Adrenal gland (tissue), 9 donors: ENCODE measurements at regions not wholly inside any gene's neighbourhood (a gene's known extent, or its start where the extent isn't known, plus 50 kb on each side); places are given as distances from the start of the nearest gene placed in this dataset.

Experiments
- DNase-seq, 7 donors: peaks; one replicate each; pipeline ENCODE4 v3.0.0-alpha.2; 2019 to 2020
- H3K27ac ChIP-seq, 5 donors: fragments of 200-600 bp; sonication (generic) in 4 of 5; 1 replicate in 3 of 5; 2 replicates in 2 of 5; pipeline versions ENCODE4 v1.5.1 to v1.8.0; 2016 to 2020; ENCODE audit warnings: mild to moderate bottlenecking in 1 of 5
- H3K27me3 ChIP-seq: fragments of 200-600 bp; 2 replicates; pipeline ENCODE4 v1.8.0; 2021
- H3K36me3 ChIP-seq, 2 donors: fragments of 200-600 bp; replicated peaks in 1 of 2; 1 replicate in 1 of 2; 2 replicates in 1 of 2; pipeline versions ENCODE4 v1.5.1 to v1.8.0; 2018 to 2022
- H3K4me1 ChIP-seq, 2 donors: fragments of 200-600 bp; replicated peaks in 1 of 2; 1 replicate in 1 of 2; 2 replicates in 1 of 2; pipeline versions ENCODE4 v1.5.1 to v1.8.0; 2018 to 2021
- H3K4me3 ChIP-seq, 4 donors: fragments of 200-600 bp; sonication (generic) in 3 of 4; one replicate each; pipeline ENCODE4 v1.5.1; 2016 to 2018
- H3K9me3 ChIP-seq, 3 donors: fragments of 200-600 bp; sonication (generic) in 1 of 3; replicated peaks in 1 of 3; 1 replicate in 2 of 3; 2 replicates in 1 of 3; pipeline versions ENCODE4 v1.5.1 to v1.8.0; 2016 to 2021
- CTCF ChIP-seq, 6 experiments: fragments of 450-650 bp in 4 of 6; fragments of 200-600 bp in 2 of 6; sonication (generic) in 1 of 6; IDR thresholded peaks; 1 replicate in 5 of 6; 2 replicates in 1 of 6; pipeline versions ENCODE4 v1.5.1 to v1.8.0; 2016 to 2021; ENCODE audit warnings: antibody characterized with exemption in 6 of 6, mild to moderate bottlenecking in 2 of 6, moderate library complexity in 1 of 6
- POLR2A ChIP-seq, 2 donors: fragments of 450-650 bp; IDR thresholded peaks; one replicate each; pipeline ENCODE4 v1.6.1; 2017; ENCODE audit warnings: antibody characterized with exemption in 2 of 2, mild to moderate bottlenecking in 2 of 2, moderate library complexity in 1 of 2
- WGBS, 4 donors: extraction: QIAGEN DNeasy Blood & Tissue Kit in 2 of 4; methylation state at CpG; one replicate each; pipeline versions ENCODE4 v1.1.5 to v1.1.7; 2013 to 2017; 5-methylcytosine and 5-hydroxymethylcytosine counted together
- intact Hi-C, 2 donors: fragments of 100-400 bp; cut with DNase I; formaldehyde crosslinking; loops; one replicate each; pipeline versions ENCODE4 v1.14.1 to v1.15.0; 2022 to 2023
- donor health status: healthy with polysubstance abuse.
- donor health status: Bipolar disorder and iron deficiency.
- donor health status: DM: yes; HTN: yes; CAD: no.
- donor health status: DM: no; HTN: no; CAD: no.
- donor health status: DM: no; HTN: no; CAD: no.

GRCh38 chr4:57774171-57774570, 664.0 kb upstream of the IGFBP7 start:
- intact Hi-C loops, result no loop called here
- DNase-seq, result no peak
- H3K4me1 ChIP-seq, result no peaks in the 10 kb centered on the region

GRCh38 chr4:57766341-57766740, 656.2 kb upstream of the IGFBP7 start:
- H3K27ac ChIP-seq, result no peak overlapping the region
- DNase-seq, result no peak
- no peak overlapping the region for H3K4me3 ChIP-seq
- no peaks in the 10 kb centered on the region for H3K27me3 ChIP-seq
- no peak for TF ChIP-seq POLR2A (IDR thresholded peaks at IDR 0.05)
- TF ChIP-seq CTCF (IDR thresholded peaks at IDR 0.05), result no peak
- H3K4me1 ChIP-seq, result no peaks in the 10 kb centered on the region
- intact Hi-C loops, result no loop called here
- no peaks in the 10 kb centered on the region for H3K9me3 ChIP-seq
- no peaks in the 10 kb centered on the region for H3K36me3 ChIP-seq
- 26 to 42% (median 32%) methylated on average over 1 of the region's 1 CpG for WGBS, 4 donors

More at GRCh38 chr4:57774171-57774570, 664.0 kb upstream of the IGFBP7 start:
- no peaks in the 10 kb centered on the region for H3K36me3 ChIP-seq
- H3K9me3 ChIP-seq, result no peaks in the 10 kb centered on the region
- H3K27me3 ChIP-seq, result no peaks in the 10 kb centered on the region
- TF ChIP-seq CTCF (IDR thresholded peaks at IDR 0.05), result no peak
- TF ChIP-seq POLR2A (IDR thresholded peaks at IDR 0.05), result no peak
- H3K27ac ChIP-seq, result no peak overlapping the region
- no peak overlapping the region for H3K4me3 ChIP-seq

GRCh38 chr4:57764856-57765255, 654.7 kb upstream of the IGFBP7 start:
- intact Hi-C loops, result no loop called here

GRCh38 chr4:57763070-57763469, 652.9 kb upstream of the IGFBP7 start:
- Histone ChIP-seq H3K4me1 (no peaks in the 10 kb centered on the region), H3K27ac (no peak overlapping the region), H3K9me3 (no peaks in the 10 kb centered on the region), H3K27me3 (no peaks in the 10 kb centered on the region), H3K4me3 (no peak overlapping the region), H3K36me3 (no peaks in the 10 kb centered on the region)
- no peak for TF ChIP-seq POLR2A (IDR thresholded peaks at IDR 0.05)
- no peak for TF ChIP-seq CTCF (IDR thresholded peaks at IDR 0.05)
- DNase-seq, result no peak
- 67 to 79% (median 78%) methylated on average over 2 of the region's 2 CpGs for WGBS, 4 donors
- intact Hi-C loops, result no loop called here

More at GRCh38 chr4:57764856-57765255, 654.7 kb upstream of the IGFBP7 start:
- Histone ChIP-seq H3K36me3 (no peaks in the 10 kb centered on the region), H3K27me3 (no peaks in the 10 kb centered on the region), H3K4me1 (no peaks in the 10 kb centered on the region), H3K27ac (no peak overlapping the region), H3K9me3 (no peaks in the 10 kb centered on the region), H3K4me3 (no peak overlapping the region)
- no peak for DNase-seq
- TF ChIP-seq CTCF (IDR thresholded peaks at IDR 0.05) (no peak), POLR2A (IDR thresholded peaks at IDR 0.05) (no peak)
- WGBS, 4 donors, result 83 to 88% (median 85%) methylated on average over 5 of the region's 5 CpGs
